ENCODE measurements at regions not wholly inside any gene's neighbourhood (a gene's known extent, or its start where the extent isn't known, plus 50 kb on each side); places are given as distances from the start of the nearest gene placed in this dataset.

- Histone ChIP-seq H3K4me2 (no peak overlapping the region), H3K36me3 (replicated peaks in 1 of 2; ENCODE audit: control insufficient read depth in 1 of 2, insufficient read depth in 2 of 2, low read length in 1 of 2) (no peaks in the 10 kb centered on the region), H3K27ac (ENCODE audit: low read depth in 2 of 2, low read length in 1 of 2) (no peak overlapping the region), H3K9me2 (no peaks in the 10 kb centered on the region), H3K9me3 (no peaks in the 10 kb centered on the region), H2AFZ (ENCODE audit: low read depth) (no peak overlapping the region), H3K79me2 (ENCODE audit: insufficient read depth) (no peaks in the 10 kb centered on the region), H4K20me1 (ENCODE audit: insufficient read depth) (no peaks in the 10 kb centered on the region), H3K4me1 (ENCODE audit: control insufficient read depth in 1 of 2, insufficient read depth in 2 of 2, low read depth in 1 of 2, low read length in 1 of 2) (peaks cover 0 to 12% of the 10 kb centered on the region in 2 experiments; a peak in 1 of 4 replicates), H3K27me3 (ENCODE audit: insufficient read depth) (no peaks in the 10 kb centered on the region), H3F3A (replicated peaks; ENCODE audit: insufficient read depth) (no peaks in the 10 kb centered on the region), H3K9ac (no peak overlapping the region), H3K4me3 (ENCODE audit: low read depth in 2 of 2, low read length in 1 of 2) (no peak overlapping the region)
- ChIA-PET POLR2A (no interaction called here), CTCF (interaction anchor here (0.8 to 1.7 kb wide), 4 partner anchors 51 to 169 kb away, joined by 3 to 8 read pairs (median 6); no protein-coding TSS in a partner anchor)
- 31% methylated on average over 6 of the region's 6 CpGs for WGBS (ENCODE audit: low lambda C conversion rate)
- TF ChIP-seq CHD2 (IDR thresholded peaks at IDR 0.05; ENCODE audit: low read length, partially characterized antibody), result no peak
- no peak for TF ChIP-seq TCF12 (IDR thresholded peaks at IDR 0.05)
- no peak for TF ChIP-seq RXRA (IDR thresholded peaks at IDR 0.05; ENCODE audit: borderline replicate concordance, low read depth)
- TF ChIP-seq, protein P1, sequence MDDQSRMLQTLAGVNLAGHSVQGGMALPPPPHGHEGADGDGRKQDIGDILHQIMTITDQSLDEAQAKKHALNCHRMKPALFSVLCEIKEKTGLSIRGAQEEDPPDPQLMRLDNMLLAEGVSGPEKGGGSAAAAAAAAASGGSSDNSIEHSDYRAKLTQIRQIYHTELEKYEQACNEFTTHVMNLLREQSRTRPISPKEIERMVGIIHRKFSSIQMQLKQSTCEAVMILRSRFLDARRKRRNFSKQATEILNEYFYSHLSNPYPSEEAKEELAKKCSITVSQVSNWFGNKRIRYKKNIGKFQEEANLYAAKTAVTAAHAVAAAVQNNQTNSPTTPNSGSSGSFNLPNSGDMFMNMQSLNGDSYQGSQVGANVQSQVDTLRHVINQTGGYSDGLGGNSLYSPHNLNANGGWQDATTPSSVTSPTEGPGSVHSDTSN (IDR thresholded peaks at IDR 0.05), result no peak
- TF ChIP-seq, protein P2, sequence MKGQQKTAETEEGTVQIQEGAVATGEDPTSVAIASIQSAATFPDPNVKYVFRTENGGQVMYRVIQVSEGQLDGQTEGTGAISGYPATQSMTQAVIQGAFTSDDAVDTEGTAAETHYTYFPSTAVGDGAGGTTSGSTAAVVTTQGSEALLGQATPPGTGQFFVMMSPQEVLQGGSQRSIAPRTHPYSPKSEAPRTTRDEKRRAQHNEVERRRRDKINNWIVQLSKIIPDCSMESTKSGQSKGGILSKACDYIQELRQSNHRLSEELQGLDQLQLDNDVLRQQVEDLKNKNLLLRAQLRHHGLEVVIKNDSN (IDR thresholded peaks at IDR 0.05; ENCODE audit: borderline replicate concordance, low read depth), result no peak
- TF ChIP-seq, protein P3, sequence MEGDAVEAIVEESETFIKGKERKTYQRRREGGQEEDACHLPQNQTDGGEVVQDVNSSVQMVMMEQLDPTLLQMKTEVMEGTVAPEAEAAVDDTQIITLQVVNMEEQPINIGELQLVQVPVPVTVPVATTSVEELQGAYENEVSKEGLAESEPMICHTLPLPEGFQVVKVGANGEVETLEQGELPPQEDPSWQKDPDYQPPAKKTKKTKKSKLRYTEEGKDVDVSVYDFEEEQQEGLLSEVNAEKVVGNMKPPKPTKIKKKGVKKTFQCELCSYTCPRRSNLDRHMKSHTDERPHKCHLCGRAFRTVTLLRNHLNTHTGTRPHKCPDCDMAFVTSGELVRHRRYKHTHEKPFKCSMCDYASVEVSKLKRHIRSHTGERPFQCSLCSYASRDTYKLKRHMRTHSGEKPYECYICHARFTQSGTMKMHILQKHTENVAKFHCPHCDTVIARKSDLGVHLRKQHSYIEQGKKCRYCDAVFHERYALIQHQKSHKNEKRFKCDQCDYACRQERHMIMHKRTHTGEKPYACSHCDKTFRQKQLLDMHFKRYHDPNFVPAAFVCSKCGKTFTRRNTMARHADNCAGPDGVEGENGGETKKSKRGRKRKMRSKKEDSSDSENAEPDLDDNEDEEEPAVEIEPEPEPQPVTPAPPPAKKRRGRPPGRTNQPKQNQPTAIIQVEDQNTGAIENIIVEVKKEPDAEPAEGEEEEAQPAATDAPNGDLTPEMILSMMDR (IDR thresholded peaks at IDR 0.05), result no peak
- no peak for TF ChIP-seq RFX5 (IDR thresholded peaks at IDR 0.05; ENCODE audit: low read length)
- no peak for TF ChIP-seq EP300 (IDR thresholded peaks at IDR 0.05; ENCODE audit: borderline replicate concordance in 1 of 2, low read depth in 1 of 2, low read length in 1 of 2)
- TF ChIP-seq FOXJ3 (CRISPR knock-in tag; IDR thresholded peaks at IDR 0.05), result no peak
- no peak for TF ChIP-seq MXI1 (IDR thresholded peaks at IDR 0.05; ENCODE audit: low read depth, low read length)
- DNase-seq, result no peak
Measured at GRCh38 chr19:33946535-33947264, 150.0 kb downstream of the KCTD15 start.

DNA sequence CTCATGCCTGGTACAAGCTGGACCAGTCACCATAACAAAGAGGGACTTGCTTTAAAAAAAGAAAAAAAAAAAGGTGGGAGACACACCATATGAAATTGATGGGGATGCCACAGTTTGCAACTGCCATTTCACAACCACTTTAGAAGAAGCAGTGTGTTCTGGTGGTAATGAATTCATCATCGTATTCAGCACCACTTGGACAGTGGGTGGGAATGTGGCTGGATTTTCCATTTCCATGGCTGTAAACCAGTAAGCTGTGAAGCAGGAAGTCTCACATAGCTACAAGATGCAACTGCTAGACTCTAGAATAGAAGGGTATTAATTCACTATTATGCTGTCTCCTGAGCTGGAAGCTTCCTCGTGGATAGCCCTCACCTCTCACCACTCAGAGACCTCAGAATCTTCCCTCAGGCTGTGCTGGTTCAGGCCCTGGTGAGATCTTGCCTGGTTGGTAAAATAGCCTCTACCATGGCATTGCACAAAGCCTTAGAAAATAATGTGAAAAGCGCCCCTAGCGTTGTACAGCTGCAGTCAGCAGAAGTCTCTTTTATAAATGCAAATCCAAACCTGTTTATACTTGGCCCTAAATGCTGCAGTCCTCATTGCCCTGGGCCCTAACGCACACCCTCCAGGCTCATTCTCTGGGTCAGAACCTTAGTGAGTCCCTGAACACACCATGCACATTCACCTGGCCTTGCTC is 150.7 kb downstream of the KCTD15 start:
- CTCF ChIA-PET, result interaction anchor here (1.3 to 1.8 kb wide), 4 partner anchors 51 to 149 kb away, joined by 3 to 8 read pairs (median 6); no protein-coding TSS in a partner anchor

More for the DNA sequence above, 150.7 kb downstream of the KCTD15 start:
- TF ChIP-seq ZBTB33 (IDR thresholded peaks at IDR 0.05; ENCODE audit: borderline replicate concordance, low read depth) (no peak), FOSL2 (IDR thresholded peaks at IDR 0.05; ENCODE audit: borderline replicate concordance, low read depth) (no peak), GABPA (IDR thresholded peaks at IDR 0.05; ENCODE audit: low read depth) (no peak), FOXJ3 (CRISPR knock-in tag; IDR thresholded peaks at IDR 0.05) (no peak), TEAD4 (IDR thresholded peaks at IDR 0.05; ENCODE audit: borderline replicate concordance, insufficient read depth) (no peak)
- H3K4me1 ChIP-seq (ENCODE audit: control insufficient read depth in 1 of 2, insufficient read depth in 2 of 2, low read depth in 1 of 2, low read length in 1 of 2), result peaks cover 0 to 12% of the 10 kb centered on the region in 2 experiments; a peak in 1 of 4 replicates
- DNase-seq, result no peak
- H3K27me3 ChIP-seq (ENCODE audit: insufficient read depth), result no peaks in the 10 kb centered on the region
- H3K27ac ChIP-seq (ENCODE audit: low read depth in 2 of 2, low read length in 1 of 2), result no peak overlapping the region
- H3K9me2 ChIP-seq, result no peaks in the 10 kb centered on the region
- no peak overlapping the region for H3K9ac ChIP-seq
- H3K4me2 ChIP-seq, result no peak overlapping the region
- no peaks in the 10 kb centered on the region for H4K20me1 ChIP-seq (ENCODE audit: insufficient read depth)
- H3F3A ChIP-seq (replicated peaks; ENCODE audit: insufficient read depth), result no peaks in the 10 kb centered on the region
- no peak overlapping the region for H2AFZ ChIP-seq (ENCODE audit: low read depth)
- H3K79me2 ChIP-seq (ENCODE audit: insufficient read depth), result no peaks in the 10 kb centered on the region
- 43% methylated on average over 5 of the region's 5 CpGs for WGBS (ENCODE audit: low lambda C conversion rate)
- no peaks in the 10 kb centered on the region for H3K36me3 ChIP-seq (replicated peaks in 1 of 2; ENCODE audit: control insufficient read depth in 1 of 2, insufficient read depth in 2 of 2, low read length in 1 of 2)
- H3K4me3 ChIP-seq (ENCODE audit: low read depth in 2 of 2, low read length in 1 of 2), result no peak overlapping the region
- POLR2A ChIA-PET, result no interaction called here
- no peaks in the 10 kb centered on the region for H3K9me3 ChIP-seq

All from SK-N-SH (cell line).